Astrocyte (in vitro differentiated cells and primary cell): ENCODE measurements at regions not wholly inside any gene's neighbourhood (a gene's known extent, or its start where the extent isn't known, plus 50 kb on each side); places are given as distances from the start of the nearest gene placed in this dataset.

Experiments used
- DNase-seq: peaks from one replicate; pipeline ENCODE4 v3.0.0-alpha.2; 2010; ENCODE audit warnings: low read depth
- FAIRE-seq: peaks from 2 replicates; lab custom pipeline; 2011; peaks lifted over from hg19 to GRCh38; lab: Jason Lieb, UNC
- H2AFZ ChIP-seq: 2 replicates; pipeline ENCODE4 v1.6.0; 2012; ENCODE audit warnings: low read depth, low read length, inconsistent platforms
- H3K27ac ChIP-seq: 2 replicates; pipeline ENCODE4 v1.5.1; 2011; ENCODE audit warnings: low read depth, low read length, inconsistent platforms
- H3K27me3 ChIP-seq: 2 replicates; pipeline ENCODE4 v1.6.0; 2011; ENCODE audit warnings: low read length, inconsistent platforms; ENCODE audit not compliant: insufficient read depth
- H3K36me3 ChIP-seq: 2 replicates; pipeline ENCODE4 v1.5.1; 2011; ENCODE audit warnings: low read length, inconsistent platforms; ENCODE audit not compliant: insufficient read depth
- H3K4me1 ChIP-seq: 2 replicates; pipeline ENCODE4 v1.5.1; 2011; ENCODE audit warnings: low read length, inconsistent platforms; ENCODE audit not compliant: insufficient read depth
- H3K4me2 ChIP-seq: 2 replicates; pipeline ENCODE4 v1.6.0; 2012; ENCODE audit warnings: low read length, inconsistent platforms
- H3K4me3 ChIP-seq: 2 replicates; pipeline ENCODE4 v1.5.1; 2011; ENCODE audit warnings: low read depth, mild to moderate bottlenecking, low read length, inconsistent platforms; ENCODE audit not compliant: insufficient read depth
- H3K79me2 ChIP-seq: 2 replicates; pipeline ENCODE4 v1.6.0; 2012; ENCODE audit warnings: mild to moderate bottlenecking, low read length, inconsistent platforms; ENCODE audit not compliant: insufficient read depth
- H3K9ac ChIP-seq: 2 replicates; pipeline ENCODE4 v1.6.0; 2012; ENCODE audit warnings: mild to moderate bottlenecking, low read length, inconsistent platforms
- H3K9me3 ChIP-seq: 2 replicates; pipeline ENCODE4 v1.5.1; 2012; ENCODE audit warnings: low read depth, mild to moderate bottlenecking, low read length, inconsistent platforms; ENCODE audit not compliant: insufficient read depth
- H4K20me1 ChIP-seq: 2 replicates; pipeline ENCODE4 v1.6.0; 2012; ENCODE audit warnings: low read length, inconsistent platforms; ENCODE audit not compliant: insufficient read depth
- H3K27ac Mint-ChIP-seq: one replicate; pipeline ENCODE4 v1.8.0; 2021; ENCODE audit warnings: mild to moderate bottlenecking, mixed read lengths; ENCODE audit not compliant: unreplicated experiment
- H3K27me3 Mint-ChIP-seq: one replicate; pipeline ENCODE4 v1.8.0; 2021; ENCODE audit warnings: low read depth, mixed read lengths; ENCODE audit not compliant: unreplicated experiment
- H3K36me3 Mint-ChIP-seq: one replicate; pipeline ENCODE4 v1.8.0; 2021; ENCODE audit warnings: low read depth, mixed read lengths; ENCODE audit not compliant: unreplicated experiment
- H3K4me1 Mint-ChIP-seq: one replicate; pipeline ENCODE4 v1.8.0; 2021; ENCODE audit warnings: low read depth, mixed read lengths; ENCODE audit not compliant: unreplicated experiment
- H3K4me3 Mint-ChIP-seq: one replicate; pipeline ENCODE4 v1.8.0; 2021; ENCODE audit warnings: mild to moderate bottlenecking, moderate library complexity, mixed read lengths; ENCODE audit not compliant: unreplicated experiment
- H3K9me3 Mint-ChIP-seq: one replicate; pipeline ENCODE4 v1.8.0; 2021; ENCODE audit warnings: mild to moderate bottlenecking, mixed read lengths; ENCODE audit not compliant: unreplicated experiment
- CTCF ChIP-seq: IDR thresholded peaks from 2 replicates; pipeline ENCODE4 v1.5.1; 2011; ENCODE audit warnings: low read depth, mild to moderate bottlenecking, inconsistent platforms, low read length, moderate library complexity; ENCODE audit not compliant: insufficient read depth
- EZH2 ChIP-seq: IDR thresholded peaks from 2 replicates; pipeline ENCODE4 v1.6.1; 2012; ENCODE audit warnings: mild to moderate bottlenecking, low read length, inconsistent platforms; ENCODE audit not compliant: insufficient read depth

- H2AFZ ChIP-seq: no peak overlapping the region
These were observed 273.0 kb upstream of the SMC2 start for GRCh38 chr9:103821115-103821514.

DNA sequence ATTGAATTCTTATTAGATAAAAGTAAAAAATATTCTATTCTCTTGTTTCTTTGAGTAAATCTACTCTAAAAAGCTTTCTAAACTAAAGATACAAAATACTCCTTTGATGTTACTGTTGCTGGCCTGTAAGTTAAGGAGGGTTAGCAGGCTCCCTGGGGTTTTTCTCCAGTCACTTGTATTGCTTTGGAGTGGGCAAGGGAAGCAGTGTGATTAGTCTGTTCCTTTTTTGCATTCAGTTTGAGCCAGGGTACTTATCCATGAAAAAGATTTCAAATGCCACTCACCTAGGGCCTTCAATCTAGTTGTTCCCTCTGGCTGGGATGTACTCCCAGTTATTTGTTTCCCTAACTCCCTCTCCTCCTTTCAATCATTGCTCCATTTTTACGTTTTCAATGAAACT is 256.2 kb upstream of the SMC2 start:
- Mint-ChIP-seq H3K4me1 (no peaks in the 10 kb centered on the region), H3K9me3 (peaks cover 1% of the 10 kb centered on the region), H3K27me3 (no peaks in the 10 kb centered on the region), H3K36me3 (no peaks in the 10 kb centered on the region), H3K27ac (no peak overlapping the region), H3K4me3 (no peak overlapping the region)
- Histone ChIP-seq H2AFZ (no peak overlapping the region), H3K4me1 (no peaks in the 10 kb centered on the region), H3K4me2 (no peak overlapping the region), H3K9ac (no peak overlapping the region), H3K9me3 (no peaks in the 10 kb centered on the region), H3K4me3 (no peak overlapping the region), H4K20me1 (no peaks in the 10 kb centered on the region), H3K27me3 (no peaks in the 10 kb centered on the region), H3K27ac (no peak overlapping the region), H3K79me2 (no peaks in the 10 kb centered on the region), H3K36me3 (no peaks in the 10 kb centered on the region)
- FAIRE-seq (no peak), DNase-seq (no peak)
- TF ChIP-seq EZH2 (no peak), CTCF (no peak)

More at GRCh38 chr9:103821115-103821514, 273.0 kb upstream of the SMC2 start:
- Histone ChIP-seq H3K4me3 (no peak overlapping the region), H3K27ac (no peak overlapping the region), H3K9me3 (no peaks in the 10 kb centered on the region), H3K9ac (no peak overlapping the region), H4K20me1 (no peaks in the 10 kb centered on the region), H3K79me2 (no peaks in the 10 kb centered on the region), H3K27me3 (no peaks in the 10 kb centered on the region), H3K4me1 (no peaks in the 10 kb centered on the region), H3K4me2 (no peak overlapping the region), H3K36me3 (no peaks in the 10 kb centered on the region)
- Mint-ChIP-seq H3K27ac (no peak overlapping the region), H3K9me3 (peaks cover 2% of the 10 kb centered on the region), H3K27me3 (no peaks in the 10 kb centered on the region), H3K36me3 (no peaks in the 10 kb centered on the region), H3K4me1 (no peaks in the 10 kb centered on the region), H3K4me3 (no peak overlapping the region)
- no peak for DNase-seq
- TF ChIP-seq CTCF: no peak
- no peak for TF ChIP-seq EZH2
- FAIRE-seq: no peak

- no peaks in the 10 kb centered on the region for H3K36me3 ChIP-seq
- Mint-ChIP-seq H3K36me3 (no peaks in the 10 kb centered on the region), H3K4me3 (no peak overlapping the region), H3K27me3 (no peaks in the 10 kb centered on the region), H3K9me3 (peaks cover 1% of the 10 kb centered on the region), H3K27ac (no peak overlapping the region), H3K4me1 (no peaks in the 10 kb centered on the region)
- no peaks in the 10 kb centered on the region for H3K79me2 ChIP-seq
- FAIRE-seq: no peak
- H4K20me1 ChIP-seq: no peaks in the 10 kb centered on the region
- H3K9ac ChIP-seq: no peak overlapping the region
- TF ChIP-seq CTCF: no peak
- no peak for TF ChIP-seq EZH2
- DNase-seq: no peak
- no peaks in the 10 kb centered on the region for H3K4me1 ChIP-seq
- no peaks in the 10 kb centered on the region for H3K9me3 ChIP-seq
- H3K27me3 ChIP-seq: no peaks in the 10 kb centered on the region
- no peak overlapping the region for H2AFZ ChIP-seq
- H3K4me3 ChIP-seq: no peak overlapping the region
- no peak overlapping the region for H3K27ac ChIP-seq
- no peak overlapping the region for H3K4me2 ChIP-seq
These were observed 254.9 kb upstream of the SMC2 start for GRCh38 chr9:103839197-103839596.
